ENCODE measurements at regions not wholly inside any gene's neighbourhood (a gene's known extent, or its start where the extent isn't known, plus 50 kb on each side); places are given as distances from the start of the nearest gene placed in this dataset.

GRCh38 chr7:26467541-26467940 is 175.9 kb downstream of the SNX10 start:
- 69 to 73% (median 72%) methylated on average over 3 of the region's 3 CpGs for WGBS, 3 donors
- H3K27ac ChIP-seq = no peak overlapping the region
- TF ChIP-seq EP300 (IDR thresholded peaks at IDR 0.05) (no peak), POLR2A (IDR thresholded peaks at IDR 0.05) (no peak)
- TF ChIP-seq, protein P1, sequence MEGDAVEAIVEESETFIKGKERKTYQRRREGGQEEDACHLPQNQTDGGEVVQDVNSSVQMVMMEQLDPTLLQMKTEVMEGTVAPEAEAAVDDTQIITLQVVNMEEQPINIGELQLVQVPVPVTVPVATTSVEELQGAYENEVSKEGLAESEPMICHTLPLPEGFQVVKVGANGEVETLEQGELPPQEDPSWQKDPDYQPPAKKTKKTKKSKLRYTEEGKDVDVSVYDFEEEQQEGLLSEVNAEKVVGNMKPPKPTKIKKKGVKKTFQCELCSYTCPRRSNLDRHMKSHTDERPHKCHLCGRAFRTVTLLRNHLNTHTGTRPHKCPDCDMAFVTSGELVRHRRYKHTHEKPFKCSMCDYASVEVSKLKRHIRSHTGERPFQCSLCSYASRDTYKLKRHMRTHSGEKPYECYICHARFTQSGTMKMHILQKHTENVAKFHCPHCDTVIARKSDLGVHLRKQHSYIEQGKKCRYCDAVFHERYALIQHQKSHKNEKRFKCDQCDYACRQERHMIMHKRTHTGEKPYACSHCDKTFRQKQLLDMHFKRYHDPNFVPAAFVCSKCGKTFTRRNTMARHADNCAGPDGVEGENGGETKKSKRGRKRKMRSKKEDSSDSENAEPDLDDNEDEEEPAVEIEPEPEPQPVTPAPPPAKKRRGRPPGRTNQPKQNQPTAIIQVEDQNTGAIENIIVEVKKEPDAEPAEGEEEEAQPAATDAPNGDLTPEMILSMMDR (IDR thresholded peaks at IDR 0.05) = no peak
- H3K36me3 ChIP-seq = no peaks in the 10 kb centered on the region
- no peak overlapping the region for H3K4me3 ChIP-seq
- H3K9me3 ChIP-seq = no peaks in the 10 kb centered on the region
- DNase-seq = no peak
- no peaks in the 10 kb centered on the region for H3K4me1 ChIP-seq (ENCODE audit: insufficient read depth)
- no peaks in the 10 kb centered on the region for H3K27me3 ChIP-seq
- intact Hi-C loops (cut with DNase I) = no loop called here

GRCh38 chr7:26468625-26469024 is 177.0 kb downstream of the SNX10 start:
- H3K4me1 ChIP-seq (ENCODE audit: insufficient read depth) = no peaks in the 10 kb centered on the region
- H3K9me3 ChIP-seq = no peaks in the 10 kb centered on the region
- intact Hi-C loops (cut with DNase I) = no loop called here
- no peak overlapping the region for H3K27ac ChIP-seq
- no peak overlapping the region for H3K4me3 ChIP-seq
- no peaks in the 10 kb centered on the region for H3K27me3 ChIP-seq
- 84 to 92% (median 92%) methylated on average over 7 of the region's 7 CpGs for WGBS, 3 donors
- no peak for DNase-seq
- no peaks in the 10 kb centered on the region for H3K36me3 ChIP-seq
- TF ChIP-seq POLR2A (IDR thresholded peaks at IDR 0.05) (no peak), EP300 (IDR thresholded peaks at IDR 0.05) (no peak)
- TF ChIP-seq, protein P1 (IDR thresholded peaks at IDR 0.05) = no peak

GRCh38 chr7:26469188-26469587 is 177.5 kb downstream of the SNX10 start:
- Histone ChIP-seq H3K9me3 (no peaks in the 10 kb centered on the region), H3K4me1 (ENCODE audit: insufficient read depth) (no peaks in the 10 kb centered on the region), H3K4me3 (no peak overlapping the region), H3K27ac (no peak overlapping the region), H3K36me3 (no peaks in the 10 kb centered on the region), H3K27me3 (no peaks in the 10 kb centered on the region)
- no peak for DNase-seq
- TF ChIP-seq, protein P1 (IDR thresholded peaks at IDR 0.05) = no peak
- TF ChIP-seq EP300 (IDR thresholded peaks at IDR 0.05) (no peak), POLR2A (IDR thresholded peaks at IDR 0.05) (no peak)
- intact Hi-C loops (cut with DNase I) = no loop called here
- WGBS, 3 donors = 68 to 88% (median 84%) methylated on average over 1 of the region's 1 CpG

DNA sequence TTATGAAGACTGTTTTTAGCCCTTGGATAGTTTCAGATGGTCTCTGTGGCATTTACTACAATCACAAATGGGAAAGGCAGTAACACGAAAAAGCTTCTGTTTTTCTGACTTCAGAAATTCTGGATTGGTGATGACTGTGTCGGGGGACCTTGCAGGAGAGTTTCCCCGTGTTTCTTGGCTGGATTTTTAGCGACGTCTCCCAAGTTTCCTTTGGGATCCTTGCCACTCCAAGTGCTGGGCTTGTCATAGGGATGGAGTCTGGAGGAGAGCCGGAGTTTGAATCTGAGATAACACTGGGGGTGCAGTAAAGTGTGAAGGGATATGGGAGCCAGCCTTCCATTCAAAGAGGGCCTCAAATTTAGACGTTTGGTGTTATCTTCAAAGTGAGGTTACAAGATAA is 179.0 kb downstream of the SNX10 start:
- TF ChIP-seq, protein P1 (IDR thresholded peaks at IDR 0.05) = no peak
- no peak for TF ChIP-seq EP300 (IDR thresholded peaks at IDR 0.05)
- no peak for TF ChIP-seq POLR2A (IDR thresholded peaks at IDR 0.05)
- no peaks in the 10 kb centered on the region for H3K4me1 ChIP-seq (ENCODE audit: insufficient read depth)
- no peak for DNase-seq
- intact Hi-C loops (cut with DNase I) = no loop called here
- no peak overlapping the region for H3K27ac ChIP-seq
- no peak overlapping the region for H3K4me3 ChIP-seq
- WGBS, 3 donors = 55 to 62% (median 61%) methylated on average over 7 of the region's 7 CpGs
- H3K36me3 ChIP-seq = no peaks in the 10 kb centered on the region
- no peaks in the 10 kb centered on the region for H3K9me3 ChIP-seq
- no peaks in the 10 kb centered on the region for H3K27me3 ChIP-seq
